Mesenchymal stem cell (in vitro differentiated cells and primary cell): ENCODE measurements at regions not wholly inside any gene's neighbourhood (a gene's known extent, or its start where the extent isn't known, plus 50 kb on each side); places are given as distances from the start of the nearest gene placed in this dataset.

Experiments used
- DNase-seq: peaks from one replicate; pipeline ENCODE4 v3.0.0-alpha.2; 2013
- H2AFZ ChIP-seq: one replicate; pipeline ENCODE4 v1.6.1; 2013; ENCODE audit warnings: low read depth, mild to moderate bottlenecking, control low read depth, inconsistent platforms, low read length, moderate library complexity
- H2AK5ac ChIP-seq: 2 replicates; pipeline ENCODE4 v1.6.1; 2013; ENCODE audit warnings: low read length, moderate library complexity, mild to moderate bottlenecking, inconsistent platforms; ENCODE audit not compliant: severe bottlenecking
- H2BK120ac ChIP-seq: one replicate; pipeline ENCODE4 v1.6.1; 2013; ENCODE audit warnings: low read depth, mild to moderate bottlenecking, inconsistent platforms, low read length, moderate library complexity
- H2BK12ac ChIP-seq, 2 experiments: one replicate each; pipeline ENCODE4 v1.6.1; 2013; ENCODE audit warnings: inconsistent platforms in 2 of 2, low read length in 2 of 2, mild to moderate bottlenecking in 2 of 2, moderate library complexity in 2 of 2, control low read depth in 1 of 2
- H2BK15ac ChIP-seq: one replicate; pipeline ENCODE4 v1.6.1; 2013; ENCODE audit warnings: mild to moderate bottlenecking, low read depth, inconsistent platforms; ENCODE audit not compliant: poor library complexity, severe bottlenecking
- H2BK5ac ChIP-seq: 2 replicates; pipeline ENCODE4 v1.6.1; 2013; ENCODE audit warnings: low read depth, mild to moderate bottlenecking, low read length, control low read depth, inconsistent platforms; ENCODE audit not compliant: poor library complexity, severe bottlenecking
- H3K14ac ChIP-seq, 2 experiments: one replicate each; pipeline ENCODE4 v1.6.1; 2013; ENCODE audit warnings: inconsistent platforms in 2 of 2, low read length in 2 of 2, control low read depth in 1 of 2, mild to moderate bottlenecking in 1 of 2, moderate library complexity in 1 of 2
- H3K18ac ChIP-seq, 2 experiments: one replicate each; pipeline ENCODE4 v1.6.1; 2013; ENCODE audit warnings: inconsistent platforms in 2 of 2, low read length in 2 of 2, control low read depth in 1 of 2, low read depth in 1 of 2, mild to moderate bottlenecking in 1 of 2
- H3K23ac ChIP-seq, 2 experiments: one replicate each; pipeline ENCODE4 v1.6.1; 2013; ENCODE audit warnings: inconsistent platforms in 2 of 2, low read length in 2 of 2, mild to moderate bottlenecking in 2 of 2, moderate library complexity in 2 of 2, control low read depth in 1 of 2
- H3K27ac ChIP-seq: 2 replicates; pipeline ENCODE4 v1.5.1; 2013; ENCODE audit warnings: mild to moderate bottlenecking, moderate library complexity, low read length, control low read depth, inconsistent platforms; ENCODE audit not compliant: poor library complexity, severe bottlenecking
- H3K27me3 ChIP-seq, 2 experiments: 2 replicates each; pipeline versions ENCODE4 v1.6.1 to v1.7.0; 2013; ENCODE audit warnings: low read length in 2 of 2, mild to moderate bottlenecking in 2 of 2, moderate library complexity in 2 of 2, control low read depth in 1 of 2, inconsistent platforms in 1 of 2; ENCODE audit not compliant: control insufficient read depth in 1 of 2, insufficient read depth in 1 of 2
- H3K36me3 ChIP-seq, 2 experiments: 2 replicates each; pipeline versions ENCODE4 v1.6.1 to v1.7.0; 2013; ENCODE audit warnings: low read length in 2 of 2, control low read depth in 1 of 2, inconsistent platforms in 1 of 2, low read depth in 1 of 2, mild to moderate bottlenecking in 1 of 2; ENCODE audit not compliant: insufficient read depth in 2 of 2, control insufficient read depth in 1 of 2
- H3K4ac ChIP-seq, 2 experiments: one replicate each; pipeline ENCODE4 v1.6.1; 2013; ENCODE audit warnings: inconsistent platforms in 2 of 2, low read length in 2 of 2, mild to moderate bottlenecking in 2 of 2, moderate library complexity in 2 of 2, control low read depth in 1 of 2, low read depth in 1 of 2
- H3K4me1 ChIP-seq: 2 replicates; pipeline ENCODE4 v1.6.1; 2013; ENCODE audit warnings: low read depth, low read length, control low read depth; ENCODE audit not compliant: control insufficient read depth, insufficient read depth
- H3K4me2 ChIP-seq: 2 replicates; pipeline ENCODE4 v1.6.1; 2013; ENCODE audit warnings: low read length, mild to moderate bottlenecking, inconsistent platforms; ENCODE audit not compliant: poor library complexity, severe bottlenecking
- H3K4me3 ChIP-seq, 2 experiments: 2 replicates each; pipeline versions ENCODE4 v1.5.1 to v1.7.0; 2013; ENCODE audit warnings: low read length in 2 of 2, mild to moderate bottlenecking in 2 of 2, control low read depth in 1 of 2, low read depth in 1 of 2; ENCODE audit not compliant: insufficient read depth in 1 of 2
- H3K79me1 ChIP-seq: replicated peaks from 2 replicates; pipeline ENCODE4 v1.6.1; 2013; ENCODE audit warnings: mild to moderate bottlenecking, control low read depth, low read length, inconsistent platforms; ENCODE audit not compliant: poor library complexity, severe bottlenecking
- H3K9ac ChIP-seq: 2 replicates; pipeline ENCODE4 v1.7.0; 2013; ENCODE audit warnings: mild to moderate bottlenecking, low read length, moderate library complexity
- H3K9me3 ChIP-seq: 2 replicates; pipeline ENCODE4 v1.7.0; 2013; ENCODE audit warnings: mild to moderate bottlenecking, low read length; ENCODE audit not compliant: control insufficient read depth
- H4K8ac ChIP-seq: one replicate; pipeline ENCODE4 v1.6.1; 2013; ENCODE audit warnings: inconsistent platforms, mild to moderate bottlenecking, low read length, moderate library complexity
- H4K91ac ChIP-seq: one replicate; pipeline ENCODE4 v1.6.1; 2013; ENCODE audit warnings: mild to moderate bottlenecking, low read length, inconsistent platforms
- WGBS: methylation state at CpG from one replicate; pipeline ENCODE4 v1.1.7; 2013; ENCODE audit warnings: mixed read lengths; 5-methylcytosine and 5-hydroxymethylcytosine counted together

GRCh38 chr19:27736225-27736624, 1476.7 kb downstream of the UQCRFS1 start:
- H2BK12ac ChIP-seq, result no peak overlapping the region
- no peak overlapping the region for H2AK5ac ChIP-seq
- H4K8ac ChIP-seq, result no peak overlapping the region
- no peak overlapping the region for H2BK120ac ChIP-seq
- no peak overlapping the region for H2BK5ac ChIP-seq
- H3K79me1 ChIP-seq, result peaks cover 18% of the 10 kb centered on the region
- H3K9me3 ChIP-seq, result peaks cover 5% of the 10 kb centered on the region
- H3K36me3 ChIP-seq, result no peaks in the 10 kb centered on the region
- H3K14ac ChIP-seq, result no peak overlapping the region
- H3K4me2 ChIP-seq, result no peak overlapping the region
- no peak overlapping the region for H3K4me3 ChIP-seq
- H3K4ac ChIP-seq, result no peak overlapping the region
- H3K9ac ChIP-seq, result no peak overlapping the region
- 92% methylated on average over 4 of the region's 4 CpGs for WGBS
- H2AFZ ChIP-seq, result no peak overlapping the region
- no peak overlapping the region for H3K27ac ChIP-seq
- H2BK15ac ChIP-seq, result no peak overlapping the region
- no peak overlapping the region for H3K23ac ChIP-seq
- H4K91ac ChIP-seq, result no peak overlapping the region
- no peak for DNase-seq
- H3K27me3 ChIP-seq, result no peaks in the 10 kb centered on the region
- no peaks in the 10 kb centered on the region for H3K4me1 ChIP-seq
- H3K18ac ChIP-seq, result no peak overlapping the region

GRCh38 chr19:27735314-27735713, 1477.6 kb downstream of the UQCRFS1 start:
- Histone ChIP-seq H3K4me3 (no peak overlapping the region), H2BK120ac (no peak overlapping the region), H2BK5ac (no peak overlapping the region), H3K27me3 (no peaks in the 10 kb centered on the region), H3K4me2 (no peak overlapping the region), H2BK15ac (no peak overlapping the region), H3K9me3 (peaks cover 10% of the 10 kb centered on the region), H2BK12ac (no peak overlapping the region), H2AFZ (no peak overlapping the region), H3K79me1 (peaks cover 15% of the 10 kb centered on the region), H3K27ac (no peak overlapping the region), H3K4ac (no peak overlapping the region), H4K91ac (no peak overlapping the region), H3K9ac (no peak overlapping the region), H3K4me1 (no peaks in the 10 kb centered on the region), H3K36me3 (no peaks in the 10 kb centered on the region), H3K23ac (no peak overlapping the region), H3K14ac (no peak overlapping the region), H4K8ac (no peak overlapping the region), H3K18ac (no peak overlapping the region), H2AK5ac (no peak overlapping the region)
- 84% methylated on average over 5 of the region's 5 CpGs for WGBS
- no peak for DNase-seq

GRCh38 chr19:27734496-27735220, 1478.3 kb downstream of the UQCRFS1 start:
- Histone ChIP-seq H3K36me3 (no peaks in the 10 kb centered on the region), H2AK5ac (no peak overlapping the region), H3K9ac (no peak overlapping the region), H2BK120ac (no peak overlapping the region), H4K8ac (no peak overlapping the region), H3K27ac (no peak overlapping the region), H3K9me3 (peaks cover 15% of the 10 kb centered on the region), H4K91ac (no peak overlapping the region), H3K18ac (no peak overlapping the region), H3K14ac (no peak overlapping the region), H3K79me1 (peaks cover 15% of the 10 kb centered on the region), H3K4me3 (no peak overlapping the region), H2BK12ac (no peak overlapping the region), H3K4ac (no peak overlapping the region), H2AFZ (no peak overlapping the region), H2BK15ac (no peak overlapping the region), H3K27me3 (no peaks in the 10 kb centered on the region), H2BK5ac (no peak overlapping the region), H3K4me2 (no peak overlapping the region), H3K4me1 (no peaks in the 10 kb centered on the region), H3K23ac (no peak overlapping the region)
- no peak for DNase-seq
- 85% methylated on average over 5 of the region's 5 CpGs for WGBS

GRCh38 chr19:27733551-27734266, 1479.2 kb downstream of the UQCRFS1 start:
- no peak overlapping the region for H2AK5ac ChIP-seq
- no peak overlapping the region for H3K4me3 ChIP-seq
- H2BK12ac ChIP-seq, result no peak overlapping the region
- no peak for DNase-seq
- no peak overlapping the region for H3K18ac ChIP-seq
- H2BK120ac ChIP-seq, result no peak overlapping the region
- peaks cover 0 to 3% of the 10 kb centered on the region in 2 experiments for H3K36me3 ChIP-seq
- no peak overlapping the region for H3K14ac ChIP-seq
- no peaks in the 10 kb centered on the region for H3K27me3 ChIP-seq
- no peak overlapping the region for H3K27ac ChIP-seq
- H3K9ac ChIP-seq, result no peak overlapping the region
- no peak overlapping the region for H4K8ac ChIP-seq
- no peak overlapping the region for H3K4ac ChIP-seq
- no peak overlapping the region for H3K23ac ChIP-seq
- no peak overlapping the region for H3K4me2 ChIP-seq
- H4K91ac ChIP-seq, result no peak overlapping the region
- H3K79me1 ChIP-seq, result peaks cover 15% of the 10 kb centered on the region
- no peak overlapping the region for H2BK5ac ChIP-seq
- H3K4me1 ChIP-seq, result no peaks in the 10 kb centered on the region
- peaks cover 23% of the 10 kb centered on the region for H3K9me3 ChIP-seq
- H2BK15ac ChIP-seq, result no peak overlapping the region
- no peak overlapping the region for H2AFZ ChIP-seq
- 86% methylated on average over 4 of the region's 4 CpGs for WGBS
